Gastroesophageal sphincter (tissue), 4 donors: ENCODE measurements at regions not wholly inside any gene's neighbourhood (a gene's known extent, or its start where the extent isn't known, plus 50 kb on each side); places are given as distances from the start of the nearest gene placed in this dataset.

Experiments used
- ATAC-seq: fragments of 150-250 bp; one replicate; pipeline ENCODE4 v1.9.1; 2016; ENCODE audit warnings: mild to moderate bottlenecking, moderate library complexity
- H3K27ac ChIP-seq, 4 donors: fragments of 200-600 bp; sonication (generic) in 3 of 4; 1 replicate in 3 of 4; 2 replicates in 1 of 4; pipeline ENCODE4 v1.5.1; 2016 to 2019
- H3K27me3 ChIP-seq: fragments of 200-600 bp; sonication (generic); one replicate; pipeline ENCODE4 v1.5.1; 2019
- H3K36me3 ChIP-seq, 2 donors: fragments of 200-600 bp; sonication (generic); one replicate each; pipeline ENCODE4 v1.5.1; 2019; ENCODE audit warnings: control low read depth in 1 of 2
- H3K4me1 ChIP-seq, 3 donors: fragments of 200-600 bp; sonication (generic); 1 replicate in 2 of 3; 2 replicates in 1 of 3; pipeline ENCODE4 v1.5.1; 2016 to 2019; ENCODE audit warnings: control low read depth in 2 of 3
- H3K4me3 ChIP-seq, 2 donors: fragments of 200-600 bp; sonication (generic); one replicate each; pipeline ENCODE4 v1.5.1; 2019; ENCODE audit warnings: mild to moderate bottlenecking in 1 of 2, moderate library complexity in 1 of 2
- H3K9me3 ChIP-seq, 3 donors: fragments of 200-600 bp; sonication (generic); one replicate each; pipeline ENCODE4 v1.5.1; 2017 to 2019; ENCODE audit warnings: control low read depth in 2 of 3
- EP300 ChIP-seq: sonication (generic); formaldehyde crosslinking; IDR thresholded peaks from one replicate; pipeline ENCODE4 v1.6.1; 2017; ENCODE audit warnings: antibody characterized with exemption, mild to moderate bottlenecking
- POLR2A ChIP-seq, 2 donors: fragments of 450-650 bp; IDR thresholded peaks; one replicate each; pipeline ENCODE4 v1.6.1; 2017; ENCODE audit warnings: antibody characterized with exemption in 2 of 2, mild to moderate bottlenecking in 2 of 2, moderate library complexity in 1 of 2
- POLR2AphosphoS5 ChIP-seq: sonication (generic); formaldehyde crosslinking; IDR thresholded peaks from one replicate; pipeline ENCODE4 v1.6.1; 2017; ENCODE audit warnings: antibody characterized with exemption
- WGBS, 2 donors: methylation state at CpG; one replicate each; pipeline ENCODE4 v1.1.5; 2018; ENCODE audit warnings: low coverage in 1 of 2; 5-methylcytosine and 5-hydroxymethylcytosine counted together
- TF ChIP-seq, protein P1 (sequence below), 4 experiments: fragments of 200-600 bp in 2 of 4; fragments of 450-650 bp in 2 of 4; sonication (generic) in 1 of 4; IDR thresholded peaks; one replicate each; pipeline ENCODE4 v1.5.1; 2017 to 2019; ENCODE audit warnings: antibody characterized with exemption in 4 of 4, mild to moderate bottlenecking in 2 of 4, moderate library complexity in 2 of 4

DNA sequence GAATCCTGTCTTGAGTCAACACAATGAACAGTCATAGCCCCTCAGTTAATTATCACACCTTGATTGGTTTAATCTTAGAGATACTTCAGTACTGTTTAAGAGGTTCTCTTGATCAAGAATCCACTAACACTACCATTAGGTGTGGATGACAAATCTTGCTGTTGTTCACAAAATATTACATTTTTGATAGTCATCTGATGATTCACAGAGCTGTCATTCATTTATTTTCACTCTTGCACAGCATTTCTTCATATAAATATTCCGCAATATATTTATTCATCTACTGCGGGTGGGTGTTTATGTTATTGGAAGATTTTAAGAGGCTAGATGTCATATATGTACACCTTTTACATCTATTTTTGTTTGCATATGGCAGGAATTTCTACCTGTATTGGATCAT is 1138.1 kb upstream of the PRKX start:
- WGBS, 2 donors, result 88 to 100% methylated on average over 2 of the region's 2 CpGs
- Histone ChIP-seq H3K9me3 (no peaks in the 10 kb centered on the region), H3K36me3 (no peaks in the 10 kb centered on the region), H3K4me1 (no peaks in the 10 kb centered on the region), H3K27ac (no peak overlapping the region), H3K4me3 (no peak overlapping the region), H3K27me3 (no peaks in the 10 kb centered on the region)
- TF ChIP-seq POLR2A (IDR thresholded peaks at IDR 0.05) (no peak), EP300 (no peak), POLR2AphosphoS5 (no peak)
- TF ChIP-seq, protein P1, sequence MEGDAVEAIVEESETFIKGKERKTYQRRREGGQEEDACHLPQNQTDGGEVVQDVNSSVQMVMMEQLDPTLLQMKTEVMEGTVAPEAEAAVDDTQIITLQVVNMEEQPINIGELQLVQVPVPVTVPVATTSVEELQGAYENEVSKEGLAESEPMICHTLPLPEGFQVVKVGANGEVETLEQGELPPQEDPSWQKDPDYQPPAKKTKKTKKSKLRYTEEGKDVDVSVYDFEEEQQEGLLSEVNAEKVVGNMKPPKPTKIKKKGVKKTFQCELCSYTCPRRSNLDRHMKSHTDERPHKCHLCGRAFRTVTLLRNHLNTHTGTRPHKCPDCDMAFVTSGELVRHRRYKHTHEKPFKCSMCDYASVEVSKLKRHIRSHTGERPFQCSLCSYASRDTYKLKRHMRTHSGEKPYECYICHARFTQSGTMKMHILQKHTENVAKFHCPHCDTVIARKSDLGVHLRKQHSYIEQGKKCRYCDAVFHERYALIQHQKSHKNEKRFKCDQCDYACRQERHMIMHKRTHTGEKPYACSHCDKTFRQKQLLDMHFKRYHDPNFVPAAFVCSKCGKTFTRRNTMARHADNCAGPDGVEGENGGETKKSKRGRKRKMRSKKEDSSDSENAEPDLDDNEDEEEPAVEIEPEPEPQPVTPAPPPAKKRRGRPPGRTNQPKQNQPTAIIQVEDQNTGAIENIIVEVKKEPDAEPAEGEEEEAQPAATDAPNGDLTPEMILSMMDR (IDR thresholded peaks at IDR 0.05), result no peak
- no peak for ATAC-seq

DNA sequence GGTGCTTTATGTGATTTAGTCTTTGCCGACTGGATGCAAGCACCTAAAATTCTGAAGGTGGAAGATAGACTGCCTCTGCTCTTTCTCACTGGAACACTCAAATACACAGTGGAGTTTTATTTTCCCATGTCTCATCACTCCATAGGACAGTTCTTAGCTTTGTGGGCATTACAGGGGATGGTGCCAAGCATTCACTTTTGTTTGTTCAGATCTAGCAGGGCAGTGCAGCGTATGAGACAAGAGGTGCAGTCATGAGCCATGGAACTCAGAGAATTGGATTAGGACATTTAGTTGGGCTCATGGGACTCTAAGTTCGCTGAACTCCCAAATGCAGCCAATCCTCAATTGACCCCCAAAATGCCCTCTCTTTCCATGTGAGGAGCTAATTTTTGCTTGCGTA is 1136.9 kb upstream of the PRKX start:
- Histone ChIP-seq H3K4me1 (no peaks in the 10 kb centered on the region), H3K9me3 (no peaks in the 10 kb centered on the region), H3K36me3 (no peaks in the 10 kb centered on the region), H3K4me3 (no peak overlapping the region), H3K27me3 (no peaks in the 10 kb centered on the region), H3K27ac (no peak overlapping the region)
- TF ChIP-seq POLR2AphosphoS5, result no peak
- no peak for TF ChIP-seq EP300
- no peak for TF ChIP-seq POLR2A (IDR thresholded peaks at IDR 0.05)
- TF ChIP-seq, protein P1 (IDR thresholded peaks at IDR 0.05), result no peak
- WGBS, 2 donors, result 73 to 81% methylated on average over 2 to 4 of the region's 4 CpGs
- no peak for ATAC-seq

DNA sequence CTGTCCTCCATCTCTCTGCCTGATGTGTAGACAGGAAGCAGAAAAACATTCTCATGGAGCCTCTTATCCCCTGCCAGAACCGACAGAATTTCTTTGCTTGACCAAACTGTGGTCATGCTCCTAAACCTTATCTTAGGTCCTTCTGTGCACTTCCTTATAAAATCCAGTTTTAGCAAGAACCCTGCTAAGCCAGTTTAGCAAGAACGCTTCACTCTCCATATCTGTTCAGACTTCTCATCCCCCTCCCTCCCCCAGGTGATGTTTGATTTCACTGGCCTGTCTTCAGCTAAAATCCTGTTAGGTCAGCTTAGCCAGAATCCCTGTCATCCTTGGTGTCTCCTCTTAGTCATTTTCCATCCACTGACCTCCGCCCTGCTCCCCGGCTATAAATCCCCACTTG is 1130.9 kb upstream of the PRKX start:
- H3K4me3 ChIP-seq, result no peak overlapping the region
- no peak overlapping the region for H3K27ac ChIP-seq
- TF ChIP-seq POLR2AphosphoS5, result no peak
- TF ChIP-seq POLR2A (IDR thresholded peaks at IDR 0.05), result no peak
- TF ChIP-seq EP300, result no peak
- TF ChIP-seq, protein P1 (IDR thresholded peaks at IDR 0.05), result no peak
- no peaks in the 10 kb centered on the region for H3K9me3 ChIP-seq
- 74 to 84% methylated on average over 4 of the region's 4 CpGs for WGBS, 2 donors
- no peak for ATAC-seq
- no peaks in the 10 kb centered on the region for H3K36me3 ChIP-seq
- no peaks in the 10 kb centered on the region for H3K4me1 ChIP-seq
- H3K27me3 ChIP-seq, result no peaks in the 10 kb centered on the region

DNA sequence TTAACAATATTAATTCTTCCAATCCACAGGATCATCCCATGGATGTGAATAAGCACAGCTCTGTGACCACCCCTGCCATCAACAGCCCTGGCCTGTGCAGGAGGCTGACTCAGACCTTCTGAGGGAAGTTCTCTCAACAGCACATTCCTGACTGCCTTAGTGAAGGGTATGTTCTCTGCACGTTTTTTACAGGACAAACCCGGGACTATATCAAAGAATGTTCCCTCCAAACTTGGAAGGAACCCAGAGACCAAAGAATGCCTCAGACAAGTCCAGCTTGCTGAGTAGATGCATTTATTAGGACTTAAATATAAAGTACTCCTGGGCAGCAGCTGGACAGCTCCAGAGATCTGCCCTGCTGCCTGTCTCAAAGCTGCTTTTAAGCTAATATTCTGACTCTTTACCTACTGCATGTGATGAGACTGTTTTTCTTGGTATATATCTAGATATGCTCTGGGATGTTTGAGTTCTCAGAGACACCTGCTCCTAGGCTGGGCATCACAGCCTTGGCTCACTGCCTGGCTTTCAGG is 1127.8 kb upstream of the PRKX start:
- Histone ChIP-seq H3K4me1 (no peaks in the 10 kb centered on the region), H3K36me3 (no peaks in the 10 kb centered on the region), H3K27ac (no peak overlapping the region), H3K27me3 (no peaks in the 10 kb centered on the region), H3K9me3 (no peaks in the 10 kb centered on the region), H3K4me3 (no peak overlapping the region)
- TF ChIP-seq, protein P1 (IDR thresholded peaks at IDR 0.05), result no peak
- WGBS, 2 donors, result no CpG with 5 or more reads among the region's 2 CpGs
- ATAC-seq, result no peak

DNA sequence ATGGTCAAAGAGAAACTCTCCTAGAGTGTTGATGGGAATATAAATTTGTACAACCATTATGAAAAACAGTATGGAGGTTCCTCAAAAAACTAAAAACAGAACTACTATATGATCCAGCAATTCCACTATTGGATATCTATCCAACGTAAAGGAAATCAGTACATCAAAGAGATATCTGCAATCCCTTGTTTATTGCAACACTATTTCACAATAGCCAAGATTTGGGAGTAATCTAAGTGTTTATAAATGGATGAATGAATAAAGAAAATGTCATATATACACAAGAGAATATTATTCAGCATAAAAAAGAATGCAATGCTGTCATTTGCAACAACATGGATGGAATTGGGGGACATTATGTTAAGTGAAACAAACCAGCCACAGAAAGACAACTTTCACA is 1118.1 kb upstream of the PRKX start:
- Histone ChIP-seq H3K27ac (no peak overlapping the region), H3K4me1 (no peaks in the 10 kb centered on the region), H3K36me3 (no peaks in the 10 kb centered on the region), H3K9me3 (no peaks in the 10 kb centered on the region), H3K4me3 (no peak overlapping the region), H3K27me3 (no peaks in the 10 kb centered on the region)
- no peak for ATAC-seq
- no peak for TF ChIP-seq POLR2AphosphoS5
- TF ChIP-seq POLR2A (IDR thresholded peaks at IDR 0.05), result no peak
- TF ChIP-seq EP300, result no peak
- TF ChIP-seq, protein P1 (IDR thresholded peaks at IDR 0.05), result no peak
- 63 to 90% methylated on average over 1 of the region's 1 CpG for WGBS, 2 donors
